ENCODE measurements at regions not wholly inside any gene's neighbourhood (a gene's known extent, or its start where the extent isn't known, plus 50 kb on each side); places are given as distances from the start of the nearest gene placed in this dataset.

DNA sequence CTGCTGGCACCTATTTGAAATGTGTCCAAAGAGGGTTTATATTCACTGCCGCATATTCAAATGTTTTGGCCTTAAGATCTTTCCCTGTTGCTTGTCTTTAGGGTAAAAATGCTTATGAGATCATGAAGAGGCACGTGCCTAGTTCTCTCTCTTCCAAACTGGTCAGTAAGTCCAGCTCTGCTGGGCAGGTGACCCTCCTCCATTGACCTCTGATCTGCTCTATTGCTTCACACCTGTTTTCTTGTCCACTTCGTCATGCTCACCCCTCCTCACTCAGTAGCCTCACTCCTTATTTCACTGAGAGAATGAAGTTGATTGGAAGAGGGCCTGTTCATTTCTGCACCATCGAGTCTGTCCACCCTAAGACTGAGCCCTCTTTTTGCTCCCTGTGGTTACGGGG, 140.5 kb upstream of the COBL start:
- Histone ChIP-seq H3K27me3 (ENCODE audit: low read length) (no peaks in the 10 kb centered on the region; the same call in 1 of the 2 replicates), H4K20me1 (ENCODE audit: insufficient read depth, low read depth, low read length) (no peaks in the 10 kb centered on the region), H3K4me1 (ENCODE audit: low read length) (no peaks in the 10 kb centered on the region), H3K9ac (ENCODE audit: low read length) (no peak overlapping the region), H3K79me2 (ENCODE audit: low read length) (no peaks in the 10 kb centered on the region), H2AFZ (ENCODE audit: low read length) (no peak overlapping the region), H3K27ac (ENCODE audit: low read length) (no peak overlapping the region), H3K9me2 (replicated peaks; ENCODE audit: insufficient read depth, low read length) (no peaks in the 10 kb centered on the region), H3K4me2 (ENCODE audit: low read depth, low read length, poor library complexity, severe bottlenecking) (no peak overlapping the region), H3K4me3 (ENCODE audit: low read length) (no peak overlapping the region), H3K9me3 (ENCODE audit: low read length) (no peaks in the 10 kb centered on the region), H3K36me3 (ENCODE audit: insufficient read depth, low read length) (no peaks in the 10 kb centered on the region)
- DNase-seq = no peak

DNA sequence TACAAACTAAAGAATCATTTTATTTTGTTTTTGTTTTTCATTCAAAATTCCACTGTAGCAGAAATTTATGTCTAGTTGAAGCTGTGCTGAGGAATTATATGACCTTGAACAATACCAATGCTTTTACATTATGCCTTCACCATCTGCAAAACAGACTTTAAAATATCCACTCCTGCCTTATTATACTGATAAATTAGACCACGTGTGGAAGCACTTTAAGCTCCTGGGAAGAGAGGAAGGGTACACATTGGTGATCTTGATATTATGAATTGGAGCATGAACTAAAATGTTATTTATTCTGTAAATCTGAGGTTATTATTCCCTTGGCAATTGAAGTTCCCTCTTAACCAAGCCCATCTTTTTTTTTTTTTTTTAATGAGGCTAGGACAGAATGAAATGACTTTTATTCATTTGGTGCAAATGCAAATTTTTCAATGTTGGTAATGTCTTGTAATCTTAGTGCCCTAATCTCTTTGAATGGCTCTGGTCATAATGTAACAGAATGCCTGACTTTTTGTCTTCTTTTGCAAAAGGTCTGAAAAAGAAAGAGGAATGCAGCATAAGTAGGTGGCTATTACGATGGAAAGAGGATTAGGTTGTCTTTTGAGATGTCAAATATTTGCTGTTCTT, 139.9 kb upstream of the COBL start:
- Histone ChIP-seq H3K4me2 (ENCODE audit: low read depth, low read length, poor library complexity, severe bottlenecking) (no peak overlapping the region), H2AFZ (ENCODE audit: low read length) (no peak overlapping the region), H3K4me3 (ENCODE audit: low read length) (no peak overlapping the region), H3K27me3 (ENCODE audit: low read length) (no peaks in the 10 kb centered on the region; the same call in 1 of the 2 replicates), H4K20me1 (ENCODE audit: insufficient read depth, low read depth, low read length) (no peaks in the 10 kb centered on the region), H3K79me2 (ENCODE audit: low read length) (no peaks in the 10 kb centered on the region), H3K4me1 (ENCODE audit: low read length) (no peaks in the 10 kb centered on the region), H3K9ac (ENCODE audit: low read length) (no peak overlapping the region), H3K9me3 (ENCODE audit: low read length) (no peaks in the 10 kb centered on the region), H3K27ac (ENCODE audit: low read length) (no peak overlapping the region), H3K9me2 (replicated peaks; ENCODE audit: insufficient read depth, low read length) (no peaks in the 10 kb centered on the region), H3K36me3 (ENCODE audit: insufficient read depth, low read length) (no peaks in the 10 kb centered on the region)
- DNase-seq = no peak

DNA sequence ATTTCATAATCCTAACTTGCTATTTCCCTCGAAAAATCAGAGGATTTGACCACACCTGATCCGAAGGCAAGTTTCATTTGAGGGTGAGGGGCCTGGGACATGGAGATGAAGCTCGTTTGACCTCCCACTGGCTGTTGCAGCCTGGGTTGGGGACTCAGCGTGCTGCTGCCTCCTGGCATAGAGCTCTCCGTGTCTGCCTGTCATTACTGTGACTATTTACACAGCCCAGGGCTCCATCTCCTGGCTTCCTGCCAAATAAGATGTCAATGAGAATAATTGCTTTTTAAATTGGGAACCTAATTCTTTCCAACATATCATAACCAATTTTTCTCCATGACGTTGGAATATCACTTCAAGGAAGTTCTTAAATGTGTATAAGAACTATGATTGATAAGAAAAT, 139.3 kb upstream of the COBL start:
- Histone ChIP-seq H3K4me2 (ENCODE audit: low read depth, low read length, poor library complexity, severe bottlenecking) (no peak overlapping the region), H3K4me1 (ENCODE audit: low read length) (no peaks in the 10 kb centered on the region), H3K79me2 (ENCODE audit: low read length) (no peaks in the 10 kb centered on the region), H3K9me3 (ENCODE audit: low read length) (no peaks in the 10 kb centered on the region), H3K4me3 (ENCODE audit: low read length) (no peak overlapping the region), H3K27me3 (ENCODE audit: low read length) (no peaks in the 10 kb centered on the region; the same call in 1 of the 2 replicates), H3K9ac (ENCODE audit: low read length) (no peak overlapping the region), H2AFZ (ENCODE audit: low read length) (no peak overlapping the region), H4K20me1 (ENCODE audit: insufficient read depth, low read depth, low read length) (no peaks in the 10 kb centered on the region), H3K36me3 (ENCODE audit: insufficient read depth, low read length) (no peaks in the 10 kb centered on the region), H3K27ac (ENCODE audit: low read length) (no peak overlapping the region), H3K9me2 (replicated peaks; ENCODE audit: insufficient read depth, low read length) (no peaks in the 10 kb centered on the region)
- DNase-seq = no peak

DNA sequence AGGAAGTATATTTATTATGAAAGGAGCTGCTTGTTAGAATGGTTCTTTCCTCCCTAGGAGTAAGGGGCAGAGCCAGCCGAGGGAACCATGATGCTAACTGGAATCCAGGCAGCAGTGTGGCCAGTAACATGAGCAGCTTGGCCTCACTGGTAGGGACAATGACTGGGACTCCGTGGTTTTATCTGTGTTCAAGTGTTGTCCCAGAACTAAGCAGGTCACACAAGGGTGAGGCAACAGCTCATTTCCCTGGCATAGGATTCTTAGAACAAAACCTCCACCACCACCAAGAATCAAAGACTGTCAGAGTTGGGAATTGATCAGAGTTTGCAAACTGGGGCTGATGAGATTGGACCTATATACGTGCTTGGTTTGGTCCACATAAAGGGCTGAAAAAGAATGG, 138.9 kb upstream of the COBL start:
- Histone ChIP-seq H3K27ac (ENCODE audit: low read length) (no peak overlapping the region), H4K20me1 (ENCODE audit: insufficient read depth, low read depth, low read length) (no peaks in the 10 kb centered on the region)
- DNase-seq = no peak

DNA sequence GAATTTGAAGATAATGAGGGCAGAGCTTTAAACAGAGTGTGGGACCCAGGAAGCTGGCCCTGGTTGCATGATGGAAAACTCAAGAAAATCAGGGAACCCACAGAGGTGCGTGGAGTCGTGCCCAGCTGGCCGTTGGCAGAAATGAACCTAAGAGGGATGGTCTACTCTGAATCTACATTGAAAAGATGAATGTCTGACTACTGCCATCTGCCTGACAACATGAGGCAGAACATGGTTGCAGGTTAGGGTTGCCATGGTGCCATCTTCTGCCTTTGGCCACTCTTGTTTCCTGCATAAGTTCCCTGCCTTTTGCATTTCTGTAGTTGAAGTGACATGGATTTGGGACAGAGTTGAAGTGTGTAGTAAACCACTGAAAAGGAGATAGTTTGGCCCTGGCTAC, 138.5 kb upstream of the COBL start:
- Histone ChIP-seq H4K20me1 (ENCODE audit: insufficient read depth, low read depth, low read length) (no peaks in the 10 kb centered on the region), H3K36me3 (ENCODE audit: insufficient read depth, low read length) (no peaks in the 10 kb centered on the region), H3K27me3 (ENCODE audit: low read length) (no peaks in the 10 kb centered on the region; the same call in 1 of the 2 replicates), H2AFZ (ENCODE audit: low read length) (no peak overlapping the region), H3K4me3 (ENCODE audit: low read length) (no peak overlapping the region), H3K9ac (ENCODE audit: low read length) (no peak overlapping the region), H3K9me3 (ENCODE audit: low read length) (no peaks in the 10 kb centered on the region), H3K4me2 (ENCODE audit: low read depth, low read length, poor library complexity, severe bottlenecking) (no peak overlapping the region), H3K79me2 (ENCODE audit: low read length) (no peaks in the 10 kb centered on the region), H3K27ac (ENCODE audit: low read length) (no peak overlapping the region), H3K4me1 (ENCODE audit: low read length) (no peaks in the 10 kb centered on the region), H3K9me2 (replicated peaks; ENCODE audit: insufficient read depth, low read length) (no peaks in the 10 kb centered on the region)
- DNase-seq = no peak

More for the DNA sequence above, 138.9 kb upstream of the COBL start:
- Histone ChIP-seq H3K79me2 (ENCODE audit: low read length) (no peaks in the 10 kb centered on the region), H3K36me3 (ENCODE audit: insufficient read depth, low read length) (no peaks in the 10 kb centered on the region), H3K4me2 (ENCODE audit: low read depth, low read length, poor library complexity, severe bottlenecking) (no peak overlapping the region), H3K9me3 (ENCODE audit: low read length) (no peaks in the 10 kb centered on the region), H3K4me1 (ENCODE audit: low read length) (no peaks in the 10 kb centered on the region), H3K27me3 (ENCODE audit: low read length) (no peaks in the 10 kb centered on the region; the same call in 1 of the 2 replicates), H2AFZ (ENCODE audit: low read length) (no peak overlapping the region), H3K9me2 (replicated peaks; ENCODE audit: insufficient read depth, low read length) (no peaks in the 10 kb centered on the region), H3K9ac (ENCODE audit: low read length) (no peak overlapping the region), H3K4me3 (ENCODE audit: low read length) (no peak overlapping the region)

DNA sequence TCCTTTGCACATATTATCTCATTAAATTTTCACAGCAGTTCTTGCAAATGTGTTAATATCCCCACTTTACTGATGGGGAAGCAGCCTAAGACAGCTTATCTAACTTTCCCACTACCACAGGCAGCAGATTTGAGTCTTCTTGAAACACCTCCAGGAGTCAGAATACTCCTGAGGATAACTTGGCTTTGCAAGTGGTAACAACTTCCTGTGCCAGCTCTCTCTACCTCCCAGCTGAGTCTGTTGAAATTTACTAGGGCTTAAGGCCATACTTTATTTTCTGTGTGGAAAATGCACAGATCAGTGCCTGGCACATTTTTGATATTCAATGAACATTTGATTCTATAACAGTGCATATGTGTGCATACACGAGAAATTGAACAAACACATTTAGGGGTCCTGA, 136.1 kb upstream of the COBL start:
- Histone ChIP-seq H3K4me1 (ENCODE audit: low read length) (no peaks in the 10 kb centered on the region), H4K20me1 (ENCODE audit: insufficient read depth, low read depth, low read length) (no peaks in the 10 kb centered on the region), H3K9ac (ENCODE audit: low read length) (no peak overlapping the region), H3K9me3 (ENCODE audit: low read length) (no peaks in the 10 kb centered on the region), H3K4me2 (ENCODE audit: low read depth, low read length, poor library complexity, severe bottlenecking) (no peak overlapping the region), H3K27me3 (ENCODE audit: low read length) (no peaks in the 10 kb centered on the region; the same call in 1 of the 2 replicates), H2AFZ (ENCODE audit: low read length) (no peak overlapping the region), H3K79me2 (ENCODE audit: low read length) (no peaks in the 10 kb centered on the region), H3K4me3 (ENCODE audit: low read length) (no peak overlapping the region), H3K9me2 (replicated peaks; ENCODE audit: insufficient read depth, low read length) (no peaks in the 10 kb centered on the region; the same call in 1 of the 2 replicates), H3K36me3 (ENCODE audit: insufficient read depth, low read length) (no peaks in the 10 kb centered on the region), H3K27ac (ENCODE audit: low read length) (no peak overlapping the region)
- no peak for DNase-seq

DNA sequence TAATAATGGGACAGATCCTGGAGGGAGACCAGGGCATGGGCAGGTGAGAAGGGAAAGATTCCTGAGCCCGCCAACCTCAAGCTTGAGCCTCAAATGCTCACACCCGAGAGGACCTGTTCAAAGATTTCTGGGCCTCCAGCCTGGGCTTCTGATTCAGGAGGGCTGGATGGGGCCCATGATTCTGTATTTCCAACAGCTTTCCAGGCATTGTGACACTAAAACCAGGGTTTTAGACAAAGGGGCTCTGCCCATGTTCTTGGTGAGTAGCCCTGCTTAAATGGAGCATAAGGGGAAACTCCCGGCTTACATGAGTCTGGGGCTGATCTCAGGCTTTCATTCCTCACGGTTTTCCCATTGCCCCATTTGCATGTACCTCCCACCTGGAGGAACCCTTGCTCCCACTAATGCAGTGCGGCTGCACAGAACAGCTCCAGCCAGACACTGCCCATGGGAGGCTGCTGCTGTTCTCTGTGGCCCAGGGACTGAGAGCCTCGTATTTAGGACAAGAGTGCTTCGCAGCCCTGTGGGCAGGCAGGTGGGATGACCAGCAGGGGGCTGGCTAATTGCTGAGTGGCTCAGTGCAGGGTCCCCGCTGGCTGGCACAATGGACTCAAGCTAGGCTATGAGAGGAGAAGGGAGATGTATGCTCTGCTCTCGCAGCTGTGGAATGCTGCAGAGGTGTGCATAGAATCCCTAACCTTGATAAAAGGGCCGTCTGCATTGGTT, 135.3 kb upstream of the COBL start:
- Histone ChIP-seq H3K36me3 (ENCODE audit: insufficient read depth, low read length) (no peaks in the 10 kb centered on the region), H3K4me1 (ENCODE audit: low read length) (no peaks in the 10 kb centered on the region), H4K20me1 (ENCODE audit: insufficient read depth, low read depth, low read length) (no peaks in the 10 kb centered on the region), H3K9me2 (replicated peaks; ENCODE audit: insufficient read depth, low read length) (no peaks in the 10 kb centered on the region; the same call in 1 of the 2 replicates), H3K27ac (ENCODE audit: low read length) (no peak overlapping the region), H3K4me2 (ENCODE audit: low read depth, low read length, poor library complexity, severe bottlenecking) (no peak overlapping the region), H3K27me3 (ENCODE audit: low read length) (no peaks in the 10 kb centered on the region; the same call in 1 of the 2 replicates), H3K9me3 (ENCODE audit: low read length) (no peaks in the 10 kb centered on the region), H2AFZ (ENCODE audit: low read length) (no peak overlapping the region), H3K4me3 (ENCODE audit: low read length) (no peak overlapping the region), H3K9ac (ENCODE audit: low read length) (no peak overlapping the region), H3K79me2 (ENCODE audit: low read length) (no peaks in the 10 kb centered on the region)
- DNase-seq = no peak

DNA sequence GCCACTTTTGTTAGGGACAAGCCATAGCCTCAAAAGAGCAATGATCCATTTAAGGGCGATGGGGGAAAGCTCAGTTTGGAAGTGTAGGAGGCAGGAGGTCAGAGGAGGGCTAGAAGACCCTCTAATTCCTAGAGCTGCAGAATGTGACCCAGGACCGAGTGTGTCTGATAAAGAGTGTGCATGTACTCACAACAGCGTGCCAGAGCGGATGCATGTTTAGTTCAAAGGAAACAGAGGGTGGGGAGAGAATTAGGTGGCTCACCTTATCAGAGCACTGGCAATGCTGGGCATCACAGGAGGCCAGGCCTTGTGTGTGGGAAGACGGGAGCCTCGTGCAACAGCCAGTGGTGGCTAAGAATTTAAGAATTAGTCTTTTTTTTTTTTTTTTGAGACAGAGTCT, 133.9 kb upstream of the COBL start:
- Histone ChIP-seq H3K9me3 (ENCODE audit: low read length) (no peaks in the 10 kb centered on the region), H3K4me3 (ENCODE audit: low read length) (no peak overlapping the region), H3K4me1 (ENCODE audit: low read length) (no peaks in the 10 kb centered on the region), H3K9me2 (replicated peaks; ENCODE audit: insufficient read depth, low read length) (no peaks in the 10 kb centered on the region; the same call in 1 of the 2 replicates), H3K27me3 (ENCODE audit: low read length) (no peaks in the 10 kb centered on the region; the same call in 1 of the 2 replicates), H3K36me3 (ENCODE audit: insufficient read depth, low read length) (no peaks in the 10 kb centered on the region), H2AFZ (ENCODE audit: low read length) (no peak overlapping the region), H3K27ac (ENCODE audit: low read length) (no peak overlapping the region), H4K20me1 (ENCODE audit: insufficient read depth, low read depth, low read length) (no peaks in the 10 kb centered on the region), H3K79me2 (ENCODE audit: low read length) (no peaks in the 10 kb centered on the region), H3K4me2 (ENCODE audit: low read depth, low read length, poor library complexity, severe bottlenecking) (no peak overlapping the region), H3K9ac (ENCODE audit: low read length) (no peak overlapping the region)
- no peak for DNase-seq

Measured in Karpas-422 (cell line).